ENCODE measurements at regions not wholly inside any gene's neighbourhood (a gene's known extent, or its start where the extent isn't known, plus 50 kb on each side); places are given as distances from the start of the nearest gene placed in this dataset.

DNA sequence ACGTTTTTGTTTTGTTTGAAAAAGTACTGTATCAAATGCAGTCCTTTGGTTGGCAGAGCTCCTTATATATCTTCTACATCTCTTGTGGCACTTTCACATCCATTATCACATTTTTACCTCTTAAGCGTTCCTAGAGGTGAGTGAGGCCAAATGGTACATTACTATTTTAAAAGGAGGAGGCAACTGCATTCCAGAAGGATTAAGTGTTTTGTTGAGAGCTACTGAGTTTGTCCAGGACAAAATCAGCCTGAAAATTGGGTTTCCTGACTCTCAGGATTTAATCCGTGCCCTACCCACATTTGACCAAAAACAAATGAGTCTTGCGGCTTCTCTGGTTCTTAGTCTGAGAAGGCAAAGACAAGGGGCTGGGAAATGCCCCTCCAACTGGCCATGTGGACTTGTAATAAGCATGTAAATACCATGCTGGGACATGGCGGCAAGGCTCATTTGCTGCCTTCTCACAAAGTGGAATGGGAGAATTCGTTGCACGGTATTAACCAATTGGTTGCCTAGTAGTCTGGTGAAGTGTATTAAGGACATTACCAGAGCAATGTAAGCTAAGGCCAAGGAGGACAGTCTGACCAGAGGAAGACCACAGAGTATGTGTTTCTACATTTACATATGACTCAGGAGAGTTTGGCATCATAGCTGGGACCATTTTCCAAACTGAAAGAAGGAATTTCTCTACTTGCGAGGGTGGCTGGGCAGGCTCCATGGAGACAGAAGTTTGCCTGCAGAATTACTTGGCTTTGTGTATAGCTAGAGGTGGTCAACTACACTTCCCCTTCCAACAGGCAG lies 175.8 kb upstream of the PLXNC1 start:
- H3K9me1 ChIP-seq (ENCODE audit: control insufficient read depth, insufficient read depth, low read length): no peaks in the 10 kb centered on the region
- H3K36me3 ChIP-seq (ENCODE audit: control insufficient read depth, insufficient read depth, low read length): no peaks in the 10 kb centered on the region
- no peak overlapping the region for H3K4me3 ChIP-seq
- H3K9ac ChIP-seq (ENCODE audit: insufficient read depth in 1 of 2, low read depth in 2 of 2, low read length in 2 of 2): no peak overlapping the region
- ATAC-seq: no peak
- ChIA-PET POLR2A (interaction anchor here (0.7 kb wide), 1 partner anchor 39 kb away, joined by 3 read pairs; no protein-coding TSS in a partner anchor), CTCF (ENCODE audit: low intra/inter-chr PET ratio) (no interaction called here)
- no peaks in the 10 kb centered on the region for H3K9me3 ChIP-seq (replicated peaks; ENCODE audit: control insufficient read depth, insufficient read depth, low read depth, low read length)
- no peak overlapping the region for H3K27ac ChIP-seq (ENCODE audit: extremely low read depth, low read depth, low read length)
- no peaks in the 10 kb centered on the region for H3K79me2 ChIP-seq (ENCODE audit: control insufficient read depth, insufficient read depth, low read length)
- DNase-seq (ENCODE audit: extremely low read depth in 1 of 4, low spot score in 3 of 4): no peak
- 56% methylated on average over 8 of the region's 8 CpGs for WGBS (ENCODE audit: insufficient coverage, low coverage, missing lambda C conversion rate)
- H4K20me1 ChIP-seq (replicated peaks; ENCODE audit: control insufficient read depth, insufficient read depth, low read length): no peaks in the 10 kb centered on the region
- H3K27me3 ChIP-seq (ENCODE audit: control insufficient read depth in 2 of 2, insufficient read depth in 2 of 2, low read length in 2 of 2): no peaks in the 10 kb centered on the region
- TF ChIP-seq, protein P1, sequence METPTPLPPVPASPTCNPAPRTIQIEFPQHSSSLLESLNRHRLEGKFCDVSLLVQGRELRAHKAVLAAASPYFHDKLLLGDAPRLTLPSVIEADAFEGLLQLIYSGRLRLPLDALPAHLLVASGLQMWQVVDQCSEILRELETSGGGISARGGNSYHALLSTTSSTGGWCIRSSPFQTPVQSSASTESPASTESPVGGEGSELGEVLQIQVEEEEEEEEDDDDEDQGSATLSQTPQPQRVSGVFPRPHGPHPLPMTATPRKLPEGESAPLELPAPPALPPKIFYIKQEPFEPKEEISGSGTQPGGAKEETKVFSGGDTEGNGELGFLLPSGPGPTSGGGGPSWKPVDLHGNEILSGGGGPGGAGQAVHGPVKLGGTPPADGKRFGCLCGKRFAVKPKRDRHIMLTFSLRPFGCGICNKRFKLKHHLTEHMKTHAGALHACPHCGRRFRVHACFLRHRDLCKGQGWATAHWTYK (CRISPR knock-in tag; IDR thresholded peaks at IDR 0.05): no peak
- no peak for TF ChIP-seq HEY1 (CRISPR knock-in tag; IDR thresholded peaks at IDR 0.05; ENCODE audit: borderline replicate concordance)
- no peak for TF ChIP-seq SREBF1 (IDR thresholded peaks at IDR 0.05; ENCODE audit: borderline replicate concordance, low read depth, low read length)
- no peak for TF ChIP-seq ZNF140 (CRISPR knock-in tag; IDR thresholded peaks at IDR 0.05)
- no peak for TF ChIP-seq ZFPM2 (CRISPR knock-in tag; IDR thresholded peaks at IDR 0.05)
- no peak for TF ChIP-seq ZNF12 (CRISPR knock-in tag; IDR thresholded peaks at IDR 0.05)
- TF ChIP-seq ZNF431 (CRISPR knock-in tag; IDR thresholded peaks at IDR 0.05): no peak
- no peak for TF ChIP-seq MAZ (CRISPR knock-in tag; conservative IDR thresholded peaks at IDR 0.05 in 1 of 2, IDR thresholded peaks at IDR 0.05 in 1 of 2)
- TF ChIP-seq ZKSCAN1 (IDR thresholded peaks at IDR 0.05; ENCODE audit: low read depth, low read length): no peak
- no peak for TF ChIP-seq FOXM1 (IDR thresholded peaks at IDR 0.05; ENCODE audit: low read depth)
- no peak for TF ChIP-seq FOXM1 (CRISPR knock-in tag; IDR thresholded peaks at IDR 0.05; ENCODE audit: low read depth)
- no peak for TF ChIP-seq NFXL1 (CRISPR knock-in tag; IDR thresholded peaks at IDR 0.05)
- no peak for TF ChIP-seq ERF (CRISPR knock-in tag; IDR thresholded peaks at IDR 0.05)
- TF ChIP-seq GTF2A2 (tag; IDR thresholded peaks at IDR 0.05): no peak
- no peak for TF ChIP-seq ZFP30 (CRISPR knock-in tag; IDR thresholded peaks at IDR 0.05; ENCODE audit: borderline replicate concordance)
- no peak overlapping the region for H3K4me2 ChIP-seq (ENCODE audit: insufficient read depth, low read length)
- FAIRE-seq: no peak
- no TSS peak for BruUV-seq (replicated peaks)
- in situ Hi-C loops (cut with MboI): no loop called here
- peaks cover 0 to 11% of the 10 kb centered on the region in 2 experiments; a peak in 2 of 5 replicates for H3K4me1 ChIP-seq (replicated peaks in 1 of 2; ENCODE audit: control insufficient read depth in 2 of 2, insufficient read depth in 2 of 2, low read length in 2 of 2)
- no peak overlapping the region; the same call in 1 of the 2 replicates for H2AFZ ChIP-seq (ENCODE audit: low read depth, low read length)
- intact Hi-C loops (cut with micrococcal nuclease): loop anchor here (10.0 kb wide), 1 partner anchor 448 kb away; no protein-coding TSS in a partner anchor

Data from K562 (cell line).